ENCODE measurements at regions not wholly inside any gene's neighbourhood (a gene's known extent, or its start where the extent isn't known, plus 50 kb on each side); places are given as distances from the start of the nearest gene placed in this dataset.

- TF ChIP-seq CTCF (conservative IDR thresholded peaks at IDR 0.05; ENCODE audit: low read depth), result no peak
- CTCF ChIA-PET, result no interaction called here
- DNase-seq (ENCODE audit: low spot score), result no peak
- POLR2A ChIA-PET (ENCODE audit: low non-redundant PET), result no interaction called here
- no peak overlapping the region for H3K27ac ChIP-seq
Measured at GRCh38 chr3:87780811-87781210, 278.0 kb downstream of the CGGBP1 start.

- POLR2A ChIA-PET (ENCODE audit: low non-redundant PET), result no interaction called here
Measured at GRCh38 chr3:87778876-87779275, 279.9 kb downstream of the CGGBP1 start.

GRCh38 chr3:87771337-87772192 lies 287.2 kb downstream of the CGGBP1 start:
- H3K27ac ChIP-seq, result no peak overlapping the region
- DNase-seq (ENCODE audit: low spot score), result no peak
- peak; percentile 38; the same call in 1 of the 2 replicates for TF ChIP-seq CTCF (conservative IDR thresholded peaks at IDR 0.05; ENCODE audit: low read depth)
- ChIA-PET POLR2A (ENCODE audit: low non-redundant PET) (no interaction called here), CTCF (no interaction called here)

More at GRCh38 chr3:87778876-87779275, 279.9 kb downstream of the CGGBP1 start:
- CTCF ChIA-PET, result no interaction called here
- no peak for DNase-seq (ENCODE audit: low spot score)
- no peak overlapping the region for H3K27ac ChIP-seq
- TF ChIP-seq CTCF (conservative IDR thresholded peaks at IDR 0.05; ENCODE audit: low read depth), result no peak

GRCh38 chr3:87766721-87767120 lies 292.1 kb downstream of the CGGBP1 start:
- CTCF ChIA-PET, result no interaction called here
- no peak for DNase-seq (ENCODE audit: low spot score)
- no peak overlapping the region for H3K27ac ChIP-seq
- POLR2A ChIA-PET (ENCODE audit: low non-redundant PET), result interaction anchor here (0.6 kb wide), 1 partner anchor 17 kb away, joined by 8 read pairs; no protein-coding TSS in a partner anchor
- TF ChIP-seq CTCF (conservative IDR thresholded peaks at IDR 0.05; ENCODE audit: low read depth), result no peak

GRCh38 chr3:87765256-87765655 lies 293.5 kb downstream of the CGGBP1 start:
- ChIA-PET POLR2A (ENCODE audit: low non-redundant PET) (no interaction called here), CTCF (no interaction called here)
- DNase-seq (ENCODE audit: low spot score), result no peak
- no peak overlapping the region for H3K27ac ChIP-seq
- TF ChIP-seq CTCF (conservative IDR thresholded peaks at IDR 0.05; ENCODE audit: low read depth), result no peak

GRCh38 chr3:87761795-87762194 lies 297.0 kb downstream of the CGGBP1 start:
- ChIA-PET CTCF (no interaction called here), POLR2A (ENCODE audit: low non-redundant PET) (no interaction called here)
- no peak for TF ChIP-seq CTCF (conservative IDR thresholded peaks at IDR 0.05; ENCODE audit: low read depth)
- no peak for DNase-seq (ENCODE audit: low spot score)
- no peak overlapping the region for H3K27ac ChIP-seq
